ENCODE measurements at regions not wholly inside any gene's neighbourhood (a gene's known extent, or its start where the extent isn't known, plus 50 kb on each side); places are given as distances from the start of the nearest gene placed in this dataset.

DNA sequence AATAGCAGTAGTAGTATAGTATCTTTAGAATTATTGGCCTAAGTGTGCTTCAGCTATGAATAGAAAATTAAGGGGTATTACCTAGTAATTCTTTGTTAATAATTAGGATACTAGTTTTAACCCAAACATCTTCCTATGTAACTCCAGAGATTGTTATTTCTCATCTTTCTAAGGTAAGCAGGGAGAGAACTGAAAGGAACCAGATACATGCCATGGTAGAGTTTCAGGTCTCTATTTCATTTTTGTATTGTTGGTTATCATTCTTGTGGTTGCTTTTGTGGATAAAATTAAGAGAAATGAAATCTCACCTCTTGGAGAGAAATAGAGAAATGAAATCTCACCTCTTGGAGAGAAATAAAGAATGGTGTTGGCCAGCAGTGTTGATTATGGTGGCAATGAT is 597.1 kb upstream of the CT83 start:
- Histone ChIP-seq H3K4me1 (ENCODE audit: low read depth) (no peaks in the 10 kb centered on the region), H3K27ac (no peak overlapping the region), H3K9me3 (ENCODE audit: low read depth) (no peaks in the 10 kb centered on the region), H3K27me3 (no peaks in the 10 kb centered on the region), H3K36me3 (no peaks in the 10 kb centered on the region), H3K4me3 (no peak overlapping the region)
- no peak for TF ChIP-seq CTCF (IDR thresholded peaks at IDR 0.05; ENCODE audit: low read depth, low read length)
- no peak for DNase-seq (ENCODE audit: low read depth in 1 of 2, low spot score in 1 of 2)

- no peaks in the 10 kb centered on the region for H3K4me1 ChIP-seq (ENCODE audit: low read depth)
- H3K4me3 ChIP-seq, result no peak overlapping the region
- no peak for TF ChIP-seq CTCF (IDR thresholded peaks at IDR 0.05; ENCODE audit: low read depth, low read length)
- no peak for DNase-seq (ENCODE audit: low read depth in 1 of 2, low spot score in 1 of 2)
- no peak overlapping the region for H3K27ac ChIP-seq
- H3K9me3 ChIP-seq (ENCODE audit: low read depth), result no peaks in the 10 kb centered on the region
- no peaks in the 10 kb centered on the region for H3K27me3 ChIP-seq
- no peaks in the 10 kb centered on the region for H3K36me3 ChIP-seq
These were observed 590.5 kb upstream of the CT83 start for GRCh38 chrX:117053260-117053659.

GRCh38 chrX:117038918-117039440 is 576.2 kb upstream of the CT83 start:
- Histone ChIP-seq H3K4me3 (no peak overlapping the region), H3K4me1 (ENCODE audit: low read depth) (no peaks in the 10 kb centered on the region), H3K9me3 (ENCODE audit: low read depth) (no peaks in the 10 kb centered on the region), H3K27me3 (no peaks in the 10 kb centered on the region), H3K36me3 (no peaks in the 10 kb centered on the region), H3K27ac (no peak overlapping the region)
- DNase-seq (ENCODE audit: low read depth in 1 of 2, low spot score in 1 of 2), result no peak
- TF ChIP-seq CTCF (IDR thresholded peaks at IDR 0.05; ENCODE audit: low read depth, low read length), result no peak

- Histone ChIP-seq H3K36me3 (no peaks in the 10 kb centered on the region), H3K27me3 (no peaks in the 10 kb centered on the region), H3K27ac (no peak overlapping the region), H3K4me3 (no peak overlapping the region), H3K4me1 (ENCODE audit: low read depth) (no peaks in the 10 kb centered on the region), H3K9me3 (ENCODE audit: low read depth) (no peaks in the 10 kb centered on the region)
- no peak for TF ChIP-seq CTCF (IDR thresholded peaks at IDR 0.05; ENCODE audit: low read depth, low read length)
- no peak for DNase-seq (ENCODE audit: low read depth in 1 of 2, low spot score in 1 of 2)
These were observed 547.5 kb upstream of the CT83 start for GRCh38 chrX:117010243-117010642.

DNA sequence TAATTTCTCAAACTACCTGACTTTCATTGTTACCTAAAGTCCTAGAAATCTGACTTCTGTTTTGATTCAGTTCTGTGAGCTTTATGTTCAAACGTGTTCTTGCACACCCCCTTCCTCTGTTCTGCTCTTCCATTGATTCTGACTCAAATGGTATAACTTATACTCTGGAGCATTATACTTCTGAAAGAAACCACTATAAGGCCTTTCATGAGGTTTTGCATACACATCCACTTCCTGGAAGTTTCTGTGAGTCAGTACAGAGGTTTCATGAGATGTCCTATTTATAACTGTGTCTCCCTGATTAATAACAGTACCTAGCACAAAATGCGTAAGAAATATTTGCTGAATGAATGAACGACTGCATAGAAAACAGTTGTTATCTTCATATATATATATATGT is 540.2 kb upstream of the CT83 start:
- H3K4me3 ChIP-seq, result no peak overlapping the region
- no peak for DNase-seq (ENCODE audit: low read depth in 1 of 2, low spot score in 1 of 2)
- H3K4me1 ChIP-seq (ENCODE audit: low read depth), result no peaks in the 10 kb centered on the region
- no peak overlapping the region for H3K27ac ChIP-seq
- H3K27me3 ChIP-seq, result no peaks in the 10 kb centered on the region
- H3K36me3 ChIP-seq, result no peaks in the 10 kb centered on the region
- H3K9me3 ChIP-seq (ENCODE audit: low read depth), result no peaks in the 10 kb centered on the region
- TF ChIP-seq CTCF (IDR thresholded peaks at IDR 0.05; ENCODE audit: low read depth, low read length), result no peak

DNA sequence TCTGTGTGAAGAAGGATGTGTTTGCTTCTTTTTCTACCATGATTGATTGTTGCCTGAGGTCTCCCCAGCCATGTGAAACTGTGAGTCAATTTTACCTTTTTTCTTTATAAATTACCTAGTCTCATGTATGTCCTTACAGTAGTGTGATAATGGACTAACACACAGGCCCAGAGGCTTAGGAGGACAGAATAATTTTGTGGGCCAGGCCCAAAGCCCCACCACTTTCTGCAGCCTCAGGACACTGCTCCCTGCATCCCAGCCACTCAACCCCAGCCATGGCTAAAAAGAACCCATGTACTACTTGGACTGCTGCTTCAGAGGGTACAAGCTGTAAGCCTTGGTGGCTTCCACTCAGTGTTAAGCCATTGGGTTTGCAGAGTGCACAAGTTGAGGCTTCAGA is 512.7 kb upstream of the CT83 start:
- Histone ChIP-seq H3K9me3 (ENCODE audit: low read depth) (no peaks in the 10 kb centered on the region), H3K4me1 (ENCODE audit: low read depth) (no peaks in the 10 kb centered on the region), H3K4me3 (no peak overlapping the region), H3K36me3 (no peaks in the 10 kb centered on the region), H3K27ac (no peak overlapping the region), H3K27me3 (no peaks in the 10 kb centered on the region)
- DNase-seq (ENCODE audit: low read depth in 1 of 2, low spot score in 1 of 2), result no peak
- no peak for TF ChIP-seq CTCF (IDR thresholded peaks at IDR 0.05; ENCODE audit: low read depth, low read length)

Measured in cardiac muscle cell (in vitro differentiated cells and primary cell).